ENCODE measurements at regions not wholly inside any gene's neighbourhood (a gene's known extent, or its start where the extent isn't known, plus 50 kb on each side); places are given as distances from the start of the nearest gene placed in this dataset.

- FAIRE-seq, result no peak
- in situ Hi-C loops (cut with MboI) (no loop called here), intact Hi-C loops (cut with micrococcal nuclease) (no loop called here)
- no peak overlapping the region for H3K9ac ChIP-seq (ENCODE audit: insufficient read depth in 1 of 2, low read depth in 2 of 2, low read length in 2 of 2)
- ChIA-PET POLR2A (no interaction called here), CTCF (ENCODE audit: low intra/inter-chr PET ratio) (no interaction called here)
- BruUV-seq (replicated peaks), result no TSS peak
- no peaks in the 10 kb centered on the region for H3K4me1 ChIP-seq (replicated peaks in 1 of 2; ENCODE audit: control insufficient read depth in 2 of 2, insufficient read depth in 2 of 2, low read length in 2 of 2)
- H3K36me3 ChIP-seq (ENCODE audit: control insufficient read depth, insufficient read depth, low read length), result no peaks in the 10 kb centered on the region
- no peaks in the 10 kb centered on the region; the same call in 1 of the 2 replicates for H3K9me3 ChIP-seq (replicated peaks; ENCODE audit: control insufficient read depth, insufficient read depth, low read depth, low read length)
- no peak for DNase-seq (ENCODE audit: extremely low read depth in 1 of 4, low spot score in 3 of 4)
- H3K9me1 ChIP-seq (ENCODE audit: control insufficient read depth, insufficient read depth, low read length), result no peaks in the 10 kb centered on the region
- H2AFZ ChIP-seq (ENCODE audit: low read depth, low read length), result no peak overlapping the region
- H3K4me3 ChIP-seq, result no peak overlapping the region
- no peaks in the 10 kb centered on the region for H4K20me1 ChIP-seq (replicated peaks; ENCODE audit: control insufficient read depth, insufficient read depth, low read length)
- H3K27me3 ChIP-seq (ENCODE audit: control insufficient read depth in 2 of 2, insufficient read depth in 2 of 2, low read length in 2 of 2), result no peaks in the 10 kb centered on the region
- ATAC-seq, result no peak
- no peak overlapping the region for H3K27ac ChIP-seq (ENCODE audit: extremely low read depth, low read depth, low read length)
- 0% methylated on average over 2 of the region's 2 CpGs for WGBS (ENCODE audit: insufficient coverage, low coverage, missing lambda C conversion rate)
- H3K4me2 ChIP-seq (ENCODE audit: insufficient read depth, low read length), result no peak overlapping the region
- H3K79me2 ChIP-seq (ENCODE audit: control insufficient read depth, insufficient read depth, low read length), result no peaks in the 10 kb centered on the region
- TF ChIP-seq NFRKB (IDR thresholded peaks at IDR 0.05; ENCODE audit: low read depth) (no peak), TAF15 (IDR thresholded peaks at IDR 0.05; ENCODE audit: low read depth, low read length) (no peak), RERE (CRISPR knock-in tag; IDR thresholded peaks at IDR 0.05; ENCODE audit: borderline replicate concordance) (no peak), TCF7 (IDR thresholded peaks at IDR 0.05; ENCODE audit: borderline replicate concordance) (no peak), NONO (IDR thresholded peaks at IDR 0.05; ENCODE audit: low read depth in 2 of 2, low read length in 1 of 2) (no peak), ZBTB43 (CRISPR knock-in tag; IDR thresholded peaks at IDR 0.05) (no peak), CEBPZ (IDR thresholded peaks at IDR 0.05; ENCODE audit: borderline replicate concordance, low read depth, low read length) (no peak), ATF3 (IDR thresholded peaks at IDR 0.05) (no peak), ATF3 (CRISPR knock-in tag; conservative IDR thresholded peaks at IDR 0.05) (no peak), MYC (IDR thresholded peaks at IDR 0.05; ENCODE audit: low read depth, low read length) (no peak), MYC (CRISPR knock-in tag; IDR thresholded peaks at IDR 0.05; ENCODE audit: borderline replicate concordance, low read depth) (no peak), PTTG1 (tag; IDR thresholded peaks at IDR 0.05; ENCODE audit: low read depth) (no peak)
Observed at GRCh38 chr16:60225541-60225940, 1491.4 kb upstream of the GOT2 start.
